Astrocyte (in vitro differentiated cells and primary cell): ENCODE measurements at regions not wholly inside any gene's neighbourhood (a gene's known extent, or its start where the extent isn't known, plus 50 kb on each side); places are given as distances from the start of the nearest gene placed in this dataset.

Experiments
- DNase-seq: peaks from one replicate; pipeline ENCODE4 v3.0.0-alpha.2; 2010; ENCODE audit warnings: low read depth
- FAIRE-seq: peaks from 2 replicates; lab custom pipeline; 2011; peaks lifted over from hg19 to GRCh38; lab: Jason Lieb, UNC
- H2AFZ ChIP-seq: 2 replicates; pipeline ENCODE4 v1.6.0; 2012; ENCODE audit warnings: low read depth, low read length, inconsistent platforms
- H3K27ac ChIP-seq: 2 replicates; pipeline ENCODE4 v1.5.1; 2011; ENCODE audit warnings: low read depth, low read length, inconsistent platforms
- H3K27me3 ChIP-seq: 2 replicates; pipeline ENCODE4 v1.6.0; 2011; ENCODE audit warnings: low read length, inconsistent platforms; ENCODE audit not compliant: insufficient read depth
- H3K36me3 ChIP-seq: 2 replicates; pipeline ENCODE4 v1.5.1; 2011; ENCODE audit warnings: low read length, inconsistent platforms; ENCODE audit not compliant: insufficient read depth
- H3K4me1 ChIP-seq: 2 replicates; pipeline ENCODE4 v1.5.1; 2011; ENCODE audit warnings: low read length, inconsistent platforms; ENCODE audit not compliant: insufficient read depth
- H3K4me2 ChIP-seq: 2 replicates; pipeline ENCODE4 v1.6.0; 2012; ENCODE audit warnings: low read length, inconsistent platforms
- H3K4me3 ChIP-seq: 2 replicates; pipeline ENCODE4 v1.5.1; 2011; ENCODE audit warnings: low read depth, mild to moderate bottlenecking, low read length, inconsistent platforms; ENCODE audit not compliant: insufficient read depth
- H3K79me2 ChIP-seq: 2 replicates; pipeline ENCODE4 v1.6.0; 2012; ENCODE audit warnings: mild to moderate bottlenecking, low read length, inconsistent platforms; ENCODE audit not compliant: insufficient read depth
- H3K9ac ChIP-seq: 2 replicates; pipeline ENCODE4 v1.6.0; 2012; ENCODE audit warnings: mild to moderate bottlenecking, low read length, inconsistent platforms
- H3K9me3 ChIP-seq: 2 replicates; pipeline ENCODE4 v1.5.1; 2012; ENCODE audit warnings: low read depth, mild to moderate bottlenecking, low read length, inconsistent platforms; ENCODE audit not compliant: insufficient read depth
- H4K20me1 ChIP-seq: 2 replicates; pipeline ENCODE4 v1.6.0; 2012; ENCODE audit warnings: low read length, inconsistent platforms; ENCODE audit not compliant: insufficient read depth
- H3K27ac Mint-ChIP-seq: one replicate; pipeline ENCODE4 v1.8.0; 2021; ENCODE audit warnings: mild to moderate bottlenecking, mixed read lengths; ENCODE audit not compliant: unreplicated experiment
- H3K27me3 Mint-ChIP-seq: one replicate; pipeline ENCODE4 v1.8.0; 2021; ENCODE audit warnings: low read depth, mixed read lengths; ENCODE audit not compliant: unreplicated experiment
- H3K36me3 Mint-ChIP-seq: one replicate; pipeline ENCODE4 v1.8.0; 2021; ENCODE audit warnings: low read depth, mixed read lengths; ENCODE audit not compliant: unreplicated experiment
- H3K4me1 Mint-ChIP-seq: one replicate; pipeline ENCODE4 v1.8.0; 2021; ENCODE audit warnings: low read depth, mixed read lengths; ENCODE audit not compliant: unreplicated experiment
- H3K4me3 Mint-ChIP-seq: one replicate; pipeline ENCODE4 v1.8.0; 2021; ENCODE audit warnings: mild to moderate bottlenecking, moderate library complexity, mixed read lengths; ENCODE audit not compliant: unreplicated experiment
- H3K9me3 Mint-ChIP-seq: one replicate; pipeline ENCODE4 v1.8.0; 2021; ENCODE audit warnings: mild to moderate bottlenecking, mixed read lengths; ENCODE audit not compliant: unreplicated experiment
- CTCF ChIP-seq: IDR thresholded peaks from 2 replicates; pipeline ENCODE4 v1.5.1; 2011; ENCODE audit warnings: low read depth, mild to moderate bottlenecking, inconsistent platforms, low read length, moderate library complexity; ENCODE audit not compliant: insufficient read depth
- EZH2 ChIP-seq: IDR thresholded peaks from 2 replicates; pipeline ENCODE4 v1.6.1; 2012; ENCODE audit warnings: mild to moderate bottlenecking, low read length, inconsistent platforms; ENCODE audit not compliant: insufficient read depth

DNA sequence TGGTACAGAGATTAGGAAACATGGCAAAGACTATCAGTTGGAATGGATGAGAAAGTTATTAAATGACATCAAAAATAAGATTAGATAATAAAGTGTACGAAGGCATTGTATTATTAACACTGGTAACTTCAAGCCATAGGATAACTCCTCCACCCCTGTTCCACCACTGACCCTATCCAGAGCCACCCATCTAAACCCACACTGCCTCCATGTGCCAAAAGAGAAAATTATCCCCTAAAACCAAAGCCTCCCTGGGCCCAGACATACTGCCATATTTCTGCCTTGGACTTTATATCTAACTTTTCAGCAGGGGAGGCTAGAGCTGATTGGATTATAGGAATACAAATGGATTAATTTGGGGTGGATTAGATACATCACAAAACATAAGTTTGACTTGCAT is 443.7 kb downstream of the BCL11A start:
- Histone ChIP-seq H3K4me3 (no peak overlapping the region), H3K9me3 (peaks cover 6% of the 10 kb centered on the region), H3K27me3 (no peaks in the 10 kb centered on the region), H3K9ac (no peak overlapping the region), H3K27ac (no peak overlapping the region), H3K4me1 (no peaks in the 10 kb centered on the region), H3K36me3 (no peaks in the 10 kb centered on the region), H2AFZ (no peak overlapping the region), H3K4me2 (no peak overlapping the region), H4K20me1 (no peaks in the 10 kb centered on the region), H3K79me2 (no peaks in the 10 kb centered on the region)
- FAIRE-seq, result no peak
- H3K27me3 Mint-ChIP-seq, result peaks cover 5% of the 10 kb centered on the region
- H3K9me3 Mint-ChIP-seq, result no peaks in the 10 kb centered on the region
- TF ChIP-seq EZH2 (no peak), CTCF (no peak)
- H3K4me3 Mint-ChIP-seq, result no peak overlapping the region
- no peak overlapping the region for H3K27ac Mint-ChIP-seq
- DNase-seq, result no peak
- H3K36me3 Mint-ChIP-seq, result no peaks in the 10 kb centered on the region
- peaks cover 3% of the 10 kb centered on the region for H3K4me1 Mint-ChIP-seq

- H3K27me3 ChIP-seq, result no peaks in the 10 kb centered on the region
- H2AFZ ChIP-seq, result no peak overlapping the region
- no peaks in the 10 kb centered on the region for H3K9me3 ChIP-seq
- DNase-seq (no peak), FAIRE-seq (no peak)
- no peaks in the 10 kb centered on the region for H3K4me1 Mint-ChIP-seq
- no peak overlapping the region for H3K9ac ChIP-seq
- no peak overlapping the region for H3K4me3 Mint-ChIP-seq
- no peaks in the 10 kb centered on the region for H3K9me3 Mint-ChIP-seq
- no peak overlapping the region for H3K4me3 ChIP-seq
- no peaks in the 10 kb centered on the region for H3K4me1 ChIP-seq
- no peak for TF ChIP-seq EZH2
- TF ChIP-seq CTCF, result no peak
- H3K36me3 ChIP-seq, result no peaks in the 10 kb centered on the region
- no peak overlapping the region for H3K27ac ChIP-seq
- H3K4me2 ChIP-seq, result no peak overlapping the region
- no peaks in the 10 kb centered on the region for H4K20me1 ChIP-seq
- no peak overlapping the region for H3K27ac Mint-ChIP-seq
- H3K27me3 Mint-ChIP-seq, result peaks cover 3% of the 10 kb centered on the region
- H3K36me3 Mint-ChIP-seq, result no peaks in the 10 kb centered on the region
- no peaks in the 10 kb centered on the region for H3K79me2 ChIP-seq
Measured at GRCh38 chr2:60106836-60107529, 446.5 kb downstream of the BCL11A start.

DNA sequence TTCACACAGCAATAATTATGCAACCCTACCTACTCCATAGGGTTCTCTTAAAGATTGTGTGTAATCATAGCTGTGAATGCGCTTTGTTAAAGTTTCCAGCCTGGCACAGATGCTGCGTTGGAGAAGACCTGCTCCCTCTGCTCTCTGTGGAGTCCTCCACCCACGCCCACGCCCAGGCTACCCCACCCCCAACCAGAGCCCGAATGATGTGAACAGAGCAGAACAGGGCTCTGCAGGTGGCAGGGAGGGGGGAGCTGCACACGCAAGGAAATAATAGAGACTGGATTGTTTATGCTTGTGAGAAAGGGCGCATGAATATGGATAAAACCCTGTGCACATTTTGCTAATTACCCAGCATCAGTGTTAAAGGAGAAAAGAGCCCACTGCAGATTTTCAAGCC is 447.5 kb downstream of the BCL11A start:
- Histone ChIP-seq H3K4me3 (no peak overlapping the region), H3K36me3 (no peaks in the 10 kb centered on the region), H3K4me2 (no peak overlapping the region), H3K9me3 (no peaks in the 10 kb centered on the region), H3K79me2 (no peaks in the 10 kb centered on the region), H3K27me3 (no peaks in the 10 kb centered on the region), H3K4me1 (no peaks in the 10 kb centered on the region), H3K27ac (no peak overlapping the region), H2AFZ (no peak overlapping the region), H4K20me1 (no peaks in the 10 kb centered on the region), H3K9ac (no peak overlapping the region)
- no peaks in the 10 kb centered on the region for H3K9me3 Mint-ChIP-seq
- DNase-seq (no peak), FAIRE-seq (no peak)
- TF ChIP-seq CTCF, result no peak
- no peak for TF ChIP-seq EZH2
- no peak overlapping the region for H3K4me3 Mint-ChIP-seq
- no peaks in the 10 kb centered on the region for H3K36me3 Mint-ChIP-seq
- no peak overlapping the region for H3K27ac Mint-ChIP-seq
- peaks cover 3% of the 10 kb centered on the region for H3K27me3 Mint-ChIP-seq
- H3K4me1 Mint-ChIP-seq, result no peaks in the 10 kb centered on the region
